ENCODE measurements at regions not wholly inside any gene's neighbourhood (a gene's known extent, or its start where the extent isn't known, plus 50 kb on each side); places are given as distances from the start of the nearest gene placed in this dataset.
A peak's percentile ranks its signal among the peaks of the same experiment; 100 is the strongest.

DNA sequence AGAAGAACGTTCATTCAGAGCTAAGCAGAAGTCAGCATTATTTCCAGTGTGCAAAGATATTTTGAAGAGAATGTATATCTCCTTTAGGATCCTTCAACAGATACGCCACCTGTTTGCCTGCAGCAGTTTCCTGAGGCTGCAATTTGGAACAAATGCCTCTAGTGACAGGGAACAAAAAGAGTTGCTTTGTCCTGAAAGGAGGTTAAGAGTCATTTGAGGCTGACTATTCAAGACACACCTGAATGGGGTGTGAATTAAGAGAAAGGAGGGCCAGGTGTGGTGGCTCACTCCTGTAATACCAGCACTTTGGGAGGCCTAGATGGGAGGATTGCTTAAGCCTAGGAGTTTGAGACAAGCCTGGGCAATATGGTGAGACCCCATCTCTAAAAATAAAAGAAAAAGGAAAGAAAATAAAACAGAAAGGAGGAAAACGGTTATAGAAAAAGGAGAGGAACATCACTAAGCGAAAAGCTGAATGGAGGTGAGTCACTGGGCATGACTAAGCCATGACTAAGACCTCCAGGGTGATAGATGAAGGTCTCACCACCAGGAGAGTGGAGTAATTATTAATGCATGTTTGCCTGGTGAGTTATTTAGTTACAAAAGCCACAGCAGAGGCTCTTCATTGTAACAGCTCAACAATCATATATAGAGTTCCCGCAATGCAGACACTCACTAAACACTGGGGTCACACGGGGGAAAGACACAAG is 255.2 kb upstream of the TNC start:
- in situ Hi-C loops (cut with MboI; ENCODE audit: low pct_unique_long_range_greater_than_20kb in 2 of 9, low sequenced_read_pairs in 9 of 9, unreplicated experiment in 9 of 9): no loop called here
- peak in 7 of 8 experiments; percentile 79 to 97 (median 96) for ATAC-seq (replicated peaks in 6 of 8)
- Histone ChIP-seq H3K4me1 (replicated peaks in 1 of 2) (peaks cover 0 to 3% of the 10 kb centered on the region in 2 donors), H3K4me3 (no peak overlapping the region), H3K27ac (no peak overlapping the region)
- WGBS, 10 experiments: 7 to 84% (median 52%) methylated on average over 2 to 6 of the region's 6 CpGs

DNA sequence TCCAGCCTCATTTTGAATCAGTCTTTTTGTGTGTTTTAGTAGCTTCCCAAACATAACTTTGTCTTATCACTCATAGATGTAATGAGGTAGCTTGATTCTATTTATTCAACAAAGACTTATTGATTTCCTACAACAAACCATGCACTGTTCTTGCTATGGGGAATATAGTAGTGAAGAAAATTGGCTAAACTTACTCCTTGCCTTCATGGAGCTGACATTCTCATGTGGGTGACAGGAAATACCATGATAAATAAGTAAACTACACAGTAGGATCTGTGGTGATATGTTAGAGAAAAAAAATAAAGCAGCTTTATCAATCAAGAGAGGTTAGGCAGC is 255.7 kb upstream of the TNC start:
- Histone ChIP-seq H3K4me1 (replicated peaks in 1 of 2) (peaks cover 0 to 3% of the 10 kb centered on the region in 2 donors), H3K27ac (no peak overlapping the region), H3K4me3 (no peak overlapping the region)
- in situ Hi-C loops (cut with MboI; ENCODE audit: low pct_unique_long_range_greater_than_20kb in 2 of 9, low sequenced_read_pairs in 9 of 9, unreplicated experiment in 9 of 9): no loop called here
- ATAC-seq (replicated peaks in 6 of 8): no peak

DNA sequence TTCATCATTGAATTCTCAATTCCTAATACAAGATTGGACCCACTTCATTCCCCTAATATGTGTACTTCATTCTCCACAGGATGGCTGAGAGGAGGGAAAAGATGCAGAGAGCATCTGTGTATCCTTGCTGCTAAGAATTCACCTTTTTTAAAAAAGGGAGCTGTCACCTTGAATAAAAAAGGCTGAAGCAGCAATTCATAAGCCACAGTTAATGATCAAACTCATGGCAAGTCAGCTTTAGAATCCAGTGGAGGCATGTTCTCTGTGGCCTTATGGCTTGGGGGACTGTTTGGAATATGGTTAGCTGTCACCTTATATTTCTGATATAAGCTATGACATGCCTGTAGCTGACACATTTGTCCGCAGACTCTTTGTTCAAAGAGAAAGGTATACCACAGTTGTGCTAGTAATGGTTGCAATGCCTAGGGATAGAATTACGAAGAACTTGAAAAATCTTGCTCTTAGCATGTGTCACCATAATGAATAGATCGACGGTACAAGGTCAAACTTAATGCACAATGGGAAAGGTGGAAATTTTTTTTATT is 256.8 kb upstream of the TNC start:
- no peaks in the 10 kb centered on the region for H3K4me1 ChIP-seq (replicated peaks in 1 of 2)

DNA sequence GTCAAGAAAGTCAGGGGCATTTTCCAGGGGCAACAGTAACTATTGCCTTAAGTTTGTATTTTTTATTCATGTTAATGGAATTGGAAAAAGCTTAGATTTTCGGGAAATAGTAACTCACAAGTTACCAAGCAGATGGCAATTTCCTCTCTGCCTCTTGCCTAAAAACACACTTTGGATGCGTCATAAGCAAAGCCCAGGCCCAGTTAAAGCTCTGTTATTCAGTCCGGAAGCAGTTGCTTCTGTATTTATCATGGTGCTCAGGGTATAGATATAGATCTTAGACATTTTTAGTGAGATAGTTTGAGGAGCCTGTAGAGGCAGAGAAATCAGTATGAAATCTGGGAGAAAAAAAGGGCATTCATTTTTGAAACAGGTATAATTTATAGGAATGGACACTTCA is 260.3 kb upstream of the TNC start:
- H3K4me3 ChIP-seq: no peak overlapping the region
- H3K4me1 ChIP-seq (replicated peaks in 1 of 2): no peaks in the 10 kb centered on the region
- in situ Hi-C loops (cut with MboI; ENCODE audit: low pct_unique_long_range_greater_than_20kb in 2 of 9, low sequenced_read_pairs in 9 of 9, unreplicated experiment in 9 of 9): no loop called here
- no peak overlapping the region for H3K27ac ChIP-seq
- ATAC-seq (replicated peaks in 6 of 8): no peak
- WGBS, 10 experiments: 67 to 98% (median 92%) methylated on average over 1 to 3 of the region's 3 CpGs; no CpG with 5 or more reads in 1 of the 10 experiments

More for the DNA sequence above, 256.8 kb upstream of the TNC start:
- in situ Hi-C loops (cut with MboI; ENCODE audit: low pct_unique_long_range_greater_than_20kb in 2 of 9, low sequenced_read_pairs in 9 of 9, unreplicated experiment in 9 of 9): no loop called here
- no peak overlapping the region for H3K4me3 ChIP-seq
- no peak for ATAC-seq (replicated peaks in 6 of 8)
- H3K27ac ChIP-seq: no peak overlapping the region
- WGBS, 10 experiments: 71 to 100% (median 90%) methylated on average over 2 to 4 of the region's 4 CpGs; no CpG with 5 or more reads in 1 of the 10 experiments

DNA sequence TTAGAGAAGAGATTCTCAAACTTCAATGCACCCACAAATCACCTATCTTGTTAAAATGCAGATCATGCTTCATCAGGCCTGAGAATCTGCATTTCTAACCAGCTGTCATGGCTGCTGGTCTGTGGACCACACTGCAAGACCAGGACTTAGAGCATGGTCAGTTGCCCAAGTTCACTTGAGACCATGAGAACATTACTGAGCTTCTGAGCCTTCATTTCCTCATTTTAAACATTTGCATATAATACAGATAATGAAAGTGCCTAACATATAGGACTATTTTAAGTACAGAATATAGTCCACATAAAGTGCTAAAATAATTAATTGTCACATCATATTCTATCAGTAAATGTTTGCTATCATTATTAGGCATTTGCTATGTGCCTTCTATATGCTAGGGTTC is 260.8 kb upstream of the TNC start:
- H3K27ac ChIP-seq: no peak overlapping the region
- in situ Hi-C loops (cut with MboI; ENCODE audit: low pct_unique_long_range_greater_than_20kb in 2 of 9, low sequenced_read_pairs in 9 of 9, unreplicated experiment in 9 of 9): no loop called here
- no peak for ATAC-seq (replicated peaks in 6 of 8)

DNA sequence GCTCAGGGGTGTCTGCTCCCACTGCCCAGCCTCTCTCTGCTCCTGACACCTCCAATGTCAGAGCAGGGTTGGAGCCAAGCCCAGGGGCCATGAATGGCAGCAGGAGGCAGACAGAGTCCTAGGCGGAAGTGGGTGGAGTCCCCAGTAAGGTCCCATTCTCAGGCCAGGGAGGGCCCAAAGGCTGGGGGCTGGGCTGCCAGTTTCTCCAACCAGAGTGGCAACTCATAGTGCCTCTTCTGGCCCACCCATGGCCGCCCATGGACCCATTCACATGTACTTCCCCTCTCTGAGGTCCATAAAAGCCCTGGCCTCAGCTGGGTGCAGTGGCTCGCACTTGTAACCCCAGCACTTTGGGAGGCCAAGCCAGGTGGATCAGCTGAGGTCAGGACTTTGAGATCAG is 261.8 kb upstream of the TNC start:
- no peak for ATAC-seq (replicated peaks in 6 of 8)
- in situ Hi-C loops (cut with MboI; ENCODE audit: low pct_unique_long_range_greater_than_20kb in 2 of 9, low sequenced_read_pairs in 9 of 9, unreplicated experiment in 9 of 9): no loop called here
- WGBS, 10 experiments: 40 to 100% (median 69%) methylated on average over 1 to 3 of the region's 3 CpGs; no CpG with 5 or more reads in 6 of the 10 experiments
- Histone ChIP-seq H3K4me3 (no peak overlapping the region), H3K4me1 (replicated peaks in 1 of 2) (no peaks in the 10 kb centered on the region), H3K27ac (no peak overlapping the region)

More for the DNA sequence above, 260.8 kb upstream of the TNC start:
- H3K4me1 ChIP-seq (replicated peaks in 1 of 2): no peaks in the 10 kb centered on the region
- no peak overlapping the region for H3K4me3 ChIP-seq

DNA sequence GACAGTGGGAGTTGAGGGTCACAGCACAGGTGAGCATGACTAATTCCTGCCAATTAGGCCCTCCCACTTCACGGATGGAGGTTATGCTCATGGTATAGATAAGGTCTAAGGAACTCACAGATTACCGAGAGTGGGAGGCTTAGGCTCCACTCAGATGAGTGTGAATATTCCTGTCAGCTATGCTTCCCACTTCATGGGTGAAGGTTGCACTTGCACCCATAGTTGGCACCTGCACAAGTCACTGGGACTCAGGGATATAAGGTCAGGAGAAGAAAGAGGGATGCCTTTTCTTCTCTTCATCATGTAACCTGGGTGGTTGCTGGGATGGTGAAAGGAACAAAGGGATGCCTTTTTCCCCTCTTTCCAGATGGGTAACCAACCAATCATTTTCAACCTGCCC is 264.9 kb upstream of the TNC start:
- WGBS, 10 experiments: 61 to 92% (median 86%) methylated on average over 1 to 2 of the region's 2 CpGs; no CpG with 5 or more reads in 6 of the 10 experiments
- Histone ChIP-seq H3K4me3 (no peak overlapping the region), H3K27ac (no peak overlapping the region), H3K4me1 (replicated peaks in 1 of 2) (no peaks in the 10 kb centered on the region)
- in situ Hi-C loops (cut with MboI; ENCODE audit: low pct_unique_long_range_greater_than_20kb in 2 of 9, low sequenced_read_pairs in 9 of 9, unreplicated experiment in 9 of 9): no loop called here
- no peak for ATAC-seq (replicated peaks in 6 of 8)

DNA sequence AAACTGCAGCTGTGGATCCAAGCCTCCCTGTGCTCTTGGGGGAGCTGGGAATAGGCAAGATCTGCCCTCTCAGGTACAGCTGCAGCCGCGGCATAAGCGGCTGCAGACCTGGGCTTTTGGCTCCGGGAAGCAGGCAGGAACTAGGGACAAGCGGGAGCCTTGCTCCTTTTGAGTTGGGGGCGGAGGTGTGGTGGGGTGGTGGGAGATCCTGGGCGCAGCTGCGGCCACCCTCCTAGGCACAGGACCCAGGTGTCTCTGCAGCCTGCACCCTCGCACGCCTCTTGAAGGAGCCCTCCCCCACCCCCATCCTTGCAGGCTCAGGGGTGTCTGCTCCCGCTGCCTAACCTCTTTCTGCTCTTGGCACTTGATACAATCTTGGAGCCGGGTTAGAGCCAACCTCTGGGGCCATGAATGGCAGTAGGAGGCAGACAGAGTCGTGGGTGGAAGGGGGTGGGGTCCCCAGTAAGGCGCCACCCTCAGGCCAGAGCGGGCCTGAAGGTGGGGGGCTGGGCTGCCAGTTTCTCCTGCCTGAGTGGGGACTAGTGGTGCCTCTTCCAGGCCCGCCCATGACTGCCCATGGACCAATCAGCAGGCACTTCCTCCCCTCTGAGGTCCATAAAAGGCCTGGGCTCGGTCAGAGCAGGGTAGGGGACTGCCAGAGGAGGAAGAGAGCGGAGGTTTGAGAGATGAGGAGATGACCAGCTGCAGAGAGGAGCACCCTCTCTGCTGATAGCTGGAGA is 267.6 kb upstream of the TNC start:
- Histone ChIP-seq H3K4me1 (replicated peaks in 1 of 2) (peaks cover 0 to under 1% of the 10 kb centered on the region in 2 donors), H3K4me3 (no peak overlapping the region), H3K27ac (no peak overlapping the region)
- 20 to 100% (median 70%) methylated on average over 1 to 2 of the region's 18 CpGs; no CpG with 5 or more reads in 6 of the 10 experiments for WGBS, 10 experiments
- no peak for ATAC-seq (replicated peaks in 6 of 8)
- in situ Hi-C loops (cut with MboI; ENCODE audit: low pct_unique_long_range_greater_than_20kb in 2 of 9, low sequenced_read_pairs in 9 of 9, unreplicated experiment in 9 of 9): no loop called here

DNA sequence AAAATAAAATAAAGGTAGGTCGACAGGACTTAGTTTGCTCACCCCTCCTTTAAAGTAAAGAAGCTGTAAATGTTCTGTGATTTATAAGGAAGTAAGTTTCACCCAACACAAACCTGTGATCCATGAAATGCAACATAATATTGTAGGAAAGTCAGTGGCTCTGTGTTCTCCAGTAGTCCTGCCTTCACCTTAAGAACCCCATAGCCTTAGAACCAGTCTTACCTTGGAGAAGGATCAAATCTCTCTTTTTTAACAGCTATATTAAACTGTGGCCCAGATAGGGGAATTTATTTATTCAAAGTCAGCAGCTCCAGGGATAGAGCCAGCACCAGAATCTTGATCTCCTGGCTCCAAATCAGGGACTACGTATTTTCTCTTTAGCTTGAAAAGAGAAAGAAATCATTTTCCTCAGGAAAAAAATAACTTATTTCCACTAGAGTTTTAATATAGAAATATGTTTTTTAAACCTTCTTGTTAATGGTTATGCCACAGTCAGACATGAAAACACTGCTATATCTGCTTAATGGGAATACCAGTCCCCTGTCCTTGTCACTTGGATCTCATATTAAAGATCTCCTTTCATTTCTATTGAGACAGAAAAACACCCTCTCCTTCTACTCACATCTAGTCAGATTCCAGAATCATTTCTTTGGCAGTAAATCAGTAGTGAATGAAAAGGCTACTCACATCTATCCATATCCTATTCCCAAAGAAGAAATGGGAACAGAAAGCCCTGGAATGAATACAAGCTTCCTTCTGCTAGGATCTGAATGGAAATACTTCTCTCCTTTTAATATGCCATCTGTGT is 269.2 kb upstream of the TNC start:
- ATAC-seq (replicated peaks in 6 of 8): no peak
- Histone ChIP-seq H3K4me3 (no peak overlapping the region), H3K4me1 (replicated peaks in 1 of 2) (peaks cover 8 to 10% of the 10 kb centered on the region in 2 donors), H3K27ac (no peak overlapping the region)
- WGBS, 10 experiments: 7 to 86% (median 57%) methylated on average over 1 to 2 of the region's 2 CpGs; no CpG with 5 or more reads in 1 of the 10 experiments
- in situ Hi-C loops (cut with MboI; ENCODE audit: low pct_unique_long_range_greater_than_20kb in 2 of 9, low sequenced_read_pairs in 9 of 9, unreplicated experiment in 9 of 9): no loop called here

DNA sequence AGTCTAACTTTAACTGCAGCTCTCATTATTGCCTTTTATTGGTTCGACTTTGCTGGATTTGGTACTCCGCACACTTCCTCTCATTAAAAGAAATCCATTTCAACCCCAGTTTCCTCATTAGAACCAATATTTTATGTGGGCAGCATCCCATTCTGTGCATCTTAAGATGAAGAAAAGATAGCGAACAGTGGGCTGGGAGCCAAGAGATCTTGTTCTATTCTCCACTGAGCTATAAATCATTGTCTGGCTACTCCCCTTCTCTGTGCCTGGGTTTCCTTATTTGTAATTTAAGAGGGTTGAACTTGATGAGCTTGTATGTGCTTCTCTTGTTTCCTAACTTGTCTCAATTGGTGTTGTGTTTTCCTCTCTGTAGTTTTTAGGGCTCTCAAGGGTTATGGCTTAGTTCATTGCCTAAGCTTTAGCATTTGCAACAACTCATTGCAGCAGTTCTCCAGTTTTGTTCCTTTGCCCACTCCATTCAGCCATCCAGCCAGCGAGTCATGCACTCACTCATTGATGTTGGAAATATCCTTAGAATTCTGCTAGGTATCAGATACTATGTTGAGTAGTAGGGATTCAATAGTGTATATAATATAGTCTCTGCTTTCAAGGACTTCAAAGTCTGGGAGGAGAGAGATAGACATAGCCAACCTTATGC is 273.3 kb upstream of the TNC start:
- peak in 5 of 8 experiments; percentile 45 to 59 (median 53) for ATAC-seq (replicated peaks in 6 of 8)
- H3K27ac ChIP-seq: no peak overlapping the region
- WGBS, 10 experiments: 60 to 94% (median 83%) methylated on average over 2 to 4 of the region's 4 CpGs; no CpG with 5 or more reads in 1 of the 10 experiments
- H3K4me3 ChIP-seq: no peak overlapping the region
- in situ Hi-C loops (cut with MboI; ENCODE audit: low pct_unique_long_range_greater_than_20kb in 2 of 9, low sequenced_read_pairs in 9 of 9, unreplicated experiment in 9 of 9): no loop called here
- H3K4me1 ChIP-seq (replicated peaks in 1 of 2): peaks cover 8 to 10% of the 10 kb centered on the region in 2 donors

DNA sequence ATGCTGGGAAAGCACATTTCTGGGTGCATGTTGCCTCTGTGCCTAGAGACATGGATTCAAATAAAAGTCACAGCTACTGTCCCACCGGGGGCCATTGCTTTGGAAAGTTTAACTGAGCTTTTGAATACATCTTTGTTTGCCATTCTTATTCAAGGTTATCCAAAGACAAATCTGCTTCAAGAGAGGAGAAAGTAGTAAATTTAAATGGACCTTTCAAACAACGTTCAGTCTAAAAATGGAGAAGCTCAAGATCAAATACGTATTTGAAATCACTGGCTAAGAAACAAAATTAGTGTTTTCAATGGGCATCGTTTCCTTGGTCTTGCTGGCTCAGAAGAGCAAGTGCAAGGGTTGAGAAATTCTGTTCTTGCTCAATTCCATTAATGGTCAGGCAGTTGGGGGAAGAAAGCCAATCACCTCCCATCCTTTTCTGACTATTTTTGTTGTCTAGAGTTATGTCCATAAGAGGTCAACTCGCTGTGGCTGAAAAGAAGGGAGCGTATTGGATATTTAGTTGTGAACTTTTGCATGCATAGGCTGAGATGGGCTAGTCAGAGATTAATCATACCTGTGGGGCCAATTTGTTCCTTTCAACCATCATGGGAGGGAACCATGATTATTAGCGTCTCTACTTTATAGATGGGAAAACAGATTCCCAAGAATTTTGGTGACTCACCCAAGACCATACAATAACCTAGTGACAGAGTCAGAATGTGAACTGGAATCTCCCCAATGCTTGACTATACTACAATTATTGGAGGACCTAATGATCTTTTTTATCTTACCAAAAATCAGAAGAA is 276.2 kb upstream of the TNC start:
- Histone ChIP-seq H3K27ac (no peak overlapping the region), H3K4me1 (replicated peaks in 1 of 2) (peaks cover 8 to 10% of the 10 kb centered on the region in 2 donors), H3K4me3 (no peak overlapping the region)
- in situ Hi-C loops (cut with MboI; ENCODE audit: low pct_unique_long_range_greater_than_20kb in 2 of 9, low sequenced_read_pairs in 9 of 9, unreplicated experiment in 9 of 9): no loop called here
- 28 to 90% (median 67%) methylated on average over 2 to 7 of the region's 7 CpGs; no CpG with 5 or more reads in 1 of the 10 experiments for WGBS, 10 experiments
- ATAC-seq (replicated peaks in 6 of 8): no peak

DNA sequence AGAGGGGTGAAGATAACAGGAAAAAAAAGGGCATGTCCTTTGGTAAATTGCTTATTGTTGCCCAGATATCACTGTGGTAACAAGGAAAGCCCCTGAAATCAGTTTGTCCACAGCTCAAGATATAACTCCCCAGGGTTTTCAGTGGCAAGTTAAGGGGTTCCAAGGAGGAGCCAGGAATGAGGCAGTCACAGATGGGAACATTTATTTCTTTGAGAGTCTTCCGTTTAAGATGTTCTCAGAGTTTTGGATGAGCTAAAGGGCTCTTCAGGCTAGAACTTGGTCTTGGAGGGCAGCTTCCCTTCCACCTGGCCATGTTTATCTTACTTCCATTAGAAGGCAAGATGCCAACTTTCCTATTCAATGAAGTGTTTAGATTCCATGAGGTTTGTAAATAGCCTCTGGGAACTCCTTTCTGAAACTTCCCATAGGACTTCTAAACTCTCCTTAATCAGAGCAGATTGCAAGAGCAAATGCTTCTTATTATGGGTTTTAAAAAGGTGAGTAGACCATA is 277.6 kb upstream of the TNC start:
- ATAC-seq (replicated peaks in 6 of 8): no peak
- 57 to 100% (median 93%) methylated on average over 1 of the region's 1 CpG; no CpG with 5 or more reads in 4 of the 10 experiments for WGBS, 10 experiments
- Histone ChIP-seq H3K4me3 (no peak overlapping the region), H3K27ac (no peak overlapping the region), H3K4me1 (replicated peaks in 1 of 2) (peaks cover 7 to 10% of the 10 kb centered on the region in 2 donors)
- in situ Hi-C loops (cut with MboI; ENCODE audit: low pct_unique_long_range_greater_than_20kb in 2 of 9, low sequenced_read_pairs in 9 of 9, unreplicated experiment in 9 of 9): no loop called here

Measured in motor neuron (in vitro differentiated cells).